NB4 (cell line): ENCODE measurements at regions not wholly inside any gene's neighbourhood (a gene's known extent, or its start where the extent isn't known, plus 50 kb on each side); places are given as distances from the start of the nearest gene placed in this dataset.

Experiments used
- CTCF ChIP-seq: IDR thresholded peaks from one replicate; pipeline ENCODE4 v1.5.1; 2012; ENCODE audit warnings: low read depth, low read length
- POLR2A ChIP-seq: IDR thresholded peaks from 2 replicates; pipeline ENCODE4 v1.6.1; 2011; ENCODE audit warnings: mild to moderate bottlenecking; ENCODE audit not compliant: insufficient read length; ENCODE audit errors: extremely low read depth
- TF ChIP-seq, protein P1 (sequence below): IDR thresholded peaks from 2 replicates; pipeline ENCODE4 v1.6.1; 2011; ENCODE audit warnings: low read depth, low read length

DNA sequence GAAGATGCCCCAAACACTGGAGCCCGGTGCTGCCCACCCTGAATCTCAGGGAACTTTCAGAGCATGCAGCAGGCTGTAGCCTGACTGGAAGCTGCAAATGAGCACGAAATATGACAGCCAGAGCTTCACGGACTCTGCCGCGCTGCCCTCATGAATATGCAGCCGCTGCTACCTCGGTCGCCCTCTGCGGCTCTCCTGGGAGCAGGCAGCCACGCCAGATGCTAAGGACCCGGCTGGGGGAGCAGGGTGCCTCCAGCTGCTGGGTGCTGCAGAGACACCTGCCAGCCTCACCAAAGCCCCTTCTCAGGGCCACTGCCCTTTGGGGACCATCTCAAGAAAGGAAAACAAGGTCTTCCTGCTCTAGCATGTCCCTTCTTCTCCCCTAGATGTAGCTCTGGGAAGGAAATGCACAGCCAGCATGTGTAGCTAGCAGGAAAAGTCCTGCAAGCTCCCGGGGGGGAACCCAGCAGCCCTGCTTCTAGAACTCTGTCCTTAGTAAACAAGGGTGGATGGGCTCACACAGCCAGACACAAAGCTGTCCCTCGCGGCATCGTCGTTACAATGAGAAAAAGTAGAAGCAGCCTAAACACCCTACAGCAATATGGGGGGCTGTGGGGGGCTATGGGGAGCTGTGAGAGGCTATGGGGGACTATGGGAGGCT is 56.8 kb upstream of the OLFM1 start:
- TF ChIP-seq CTCF (no peak), POLR2A (no peak)
- TF ChIP-seq, protein P1, sequence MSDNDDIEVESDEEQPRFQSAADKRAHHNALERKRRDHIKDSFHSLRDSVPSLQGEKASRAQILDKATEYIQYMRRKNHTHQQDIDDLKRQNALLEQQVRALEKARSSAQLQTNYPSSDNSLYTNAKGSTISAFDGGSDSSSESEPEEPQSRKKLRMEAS: no peak
